Liver (tissue), 8 donors: ENCODE measurements at regions not wholly inside any gene's neighbourhood (a gene's known extent, or its start where the extent isn't known, plus 50 kb on each side); places are given as distances from the start of the nearest gene placed in this dataset.

ENCODE experiments used
- DNase-seq: peaks from one replicate; pipeline ENCODE4 v3.0.0-alpha.2; 2017; ENCODE audit warnings: low spot score
- H3K27ac ChIP-seq, 2 donors: one replicate each; pipeline ENCODE4 v1.7.0; 2013; ENCODE audit warnings: inconsistent platforms in 2 of 2, low read length in 2 of 2, control low read depth in 1 of 2, low read depth in 1 of 2, mild to moderate bottlenecking in 1 of 2
- H3K27me3 ChIP-seq, 4 donors: one replicate each; pipeline versions ENCODE4 v1.6.1 to v1.7.0; 2013; ENCODE audit warnings: low read length in 3 of 4, inconsistent platforms in 1 of 4, mild to moderate bottlenecking in 1 of 4, moderate library complexity in 1 of 4; ENCODE audit not compliant: control insufficient read depth in 4 of 4, insufficient read depth in 4 of 4
- H3K36me3 ChIP-seq, 4 donors: one replicate each; pipeline versions ENCODE4 v1.6.1 to v1.7.0; 2013; ENCODE audit warnings: low read length in 3 of 4, mild to moderate bottlenecking in 3 of 4, low read depth in 1 of 4, moderate library complexity in 1 of 4; ENCODE audit not compliant: control insufficient read depth in 4 of 4, insufficient read depth in 3 of 4
- H3K4me1 ChIP-seq, 4 donors: one replicate each; pipeline versions ENCODE4 v1.6.1 to v1.7.0; 2013; ENCODE audit warnings: low read length in 3 of 4, mild to moderate bottlenecking in 3 of 4, moderate library complexity in 1 of 4; ENCODE audit not compliant: control insufficient read depth in 4 of 4, insufficient read depth in 4 of 4
- H3K4me3 ChIP-seq, 3 donors: one replicate each; pipeline versions ENCODE4 v1.6.1 to v1.7.0; 2013; ENCODE audit warnings: low read length in 3 of 3, control low read depth in 1 of 3, low read depth in 1 of 3, mild to moderate bottlenecking in 1 of 3
- H3K9ac ChIP-seq, 2 donors: one replicate each; pipeline ENCODE4 v1.7.0; 2013; ENCODE audit warnings: low read length in 2 of 2, mild to moderate bottlenecking in 2 of 2, moderate library complexity in 2 of 2, control low read depth in 1 of 2, low read depth in 1 of 2
- H3K9me3 ChIP-seq, 4 donors: one replicate each; pipeline versions ENCODE4 v1.6.1 to v1.7.0; 2013; ENCODE audit warnings: low read length in 3 of 4; ENCODE audit not compliant: control insufficient read depth in 4 of 4
- EGR1 ChIP-seq, 2 donors: IDR thresholded peaks; 2 replicates each; pipeline ENCODE4 v1.6.1; 2016 to 2018; ENCODE audit warnings: antibody characterized with exemption in 2 of 2, low read depth in 2 of 2
- FOXA1 ChIP-seq: IDR thresholded peaks from 2 replicates; pipeline ENCODE4 v1.6.1; 2016; ENCODE audit warnings: antibody characterized with exemption
- FOXA2 ChIP-seq: IDR thresholded peaks from 2 replicates; pipeline ENCODE4 v1.6.1; 2016; ENCODE audit warnings: antibody characterized with exemption
- GABPA ChIP-seq, 2 donors: IDR thresholded peaks in 1 of 2; conservative IDR thresholded peaks in 1 of 2; 2 replicates each; pipeline ENCODE4 v1.6.1; 2016; ENCODE audit warnings: antibody characterized with exemption in 2 of 2, mild to moderate bottlenecking in 1 of 2, moderate library complexity in 1 of 2
- HNF4A ChIP-seq, 2 donors: conservative IDR thresholded peaks; 2 replicates each; pipeline ENCODE4 v1.6.1; 2016; ENCODE audit warnings: antibody characterized with exemption in 2 of 2, mild to moderate bottlenecking in 2 of 2
- HNF4G ChIP-seq: IDR thresholded peaks from 2 replicates; pipeline ENCODE4 v1.6.1; 2016; ENCODE audit warnings: antibody characterized with exemption
- JUND ChIP-seq, 2 donors: IDR thresholded peaks; 2 replicates each; pipeline ENCODE4 v1.6.1; 2016; ENCODE audit warnings: antibody characterized with exemption in 2 of 2
- MAX ChIP-seq: IDR thresholded peaks from 2 replicates; pipeline ENCODE4 v1.6.1; 2016; ENCODE audit warnings: antibody characterized with exemption
- REST ChIP-seq: IDR thresholded peaks from 2 replicates; pipeline ENCODE4 v1.6.1; 2016; ENCODE audit warnings: antibody characterized with exemption, mild to moderate bottlenecking
- RXRA ChIP-seq, 2 donors: IDR thresholded peaks; 2 replicates each; pipeline ENCODE4 v1.6.1; 2017 to 2018; ENCODE audit warnings: antibody characterized with exemption in 2 of 2, mild to moderate bottlenecking in 1 of 2
- TAF1 ChIP-seq: conservative IDR thresholded peaks from 2 replicates; pipeline ENCODE4 v1.6.1; 2016; ENCODE audit warnings: antibody characterized with exemption, mild to moderate bottlenecking
- YY1 ChIP-seq: IDR thresholded peaks from 2 replicates; pipeline ENCODE4 v1.6.1; 2016; ENCODE audit warnings: antibody characterized with exemption, mild to moderate bottlenecking
- ZBTB33 ChIP-seq: IDR thresholded peaks from 2 replicates; pipeline ENCODE4 v1.6.1; 2016; ENCODE audit warnings: antibody characterized with exemption
- WGBS: extraction: QIAGEN DNeasy Blood & Tissue Kit; methylation state at CpG from one replicate; pipeline ENCODE4 v1.1.7; 2013; 5-methylcytosine and 5-hydroxymethylcytosine counted together
- TF ChIP-seq, protein P1 (sequence below): fragments of 150-350 bp; IDR thresholded peaks from 2 replicates; pipeline ENCODE4 v1.5.1; 2017; ENCODE audit warnings: improper control_type of control experiment, low read depth, low read length; ENCODE audit not compliant: missing input control
- TF ChIP-seq, protein P2 (sequence below): IDR thresholded peaks from 2 replicates; pipeline ENCODE4 v1.6.1; 2016; ENCODE audit warnings: antibody characterized with exemption
- donor health status: healthy.
- donor health status: healthy.
- donor health status: healthy.
- donor health status: healthy.
- donor health status: healthy.

DNA sequence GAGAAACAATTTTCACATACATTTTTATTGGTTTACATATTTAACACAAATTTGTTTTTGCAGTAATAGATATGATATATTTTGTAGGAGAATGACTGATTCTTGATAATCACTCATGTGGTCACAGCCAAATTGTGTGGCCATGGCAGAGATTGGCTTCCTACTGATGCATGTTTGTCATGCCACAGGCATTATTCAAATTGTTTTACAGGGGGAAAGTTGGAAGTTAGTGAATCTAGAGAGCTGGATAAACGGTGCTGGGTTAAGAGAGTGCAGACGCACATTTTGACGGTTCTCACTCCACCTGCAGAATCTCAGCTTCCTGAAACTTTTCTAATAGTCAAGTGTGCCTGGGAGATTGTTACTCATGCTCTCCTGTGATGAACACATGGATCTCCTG lies 91.1 kb upstream of the FBN2 start:
- no peak overlapping the region for H3K4me3 ChIP-seq
- no peak overlapping the region for H3K27ac ChIP-seq
- H3K9ac ChIP-seq: no peak overlapping the region
- TF ChIP-seq EGR1 (IDR thresholded peaks at IDR 0.05; ENCODE audit: low read depth in 2 of 2) (no peak), REST (no peak), MAX (no peak), TAF1 (no peak), RXRA (IDR thresholded peaks at IDR 0.05) (no peak), JUND (IDR thresholded peaks at IDR 0.05) (no peak), HNF4G (no peak), GABPA (IDR thresholded peaks at IDR 0.05 in 1 of 2, conservative IDR thresholded peaks at IDR 0.05 in 1 of 2) (no peak), YY1 (no peak), FOXA2 (no peak), FOXA1 (no peak), HNF4A (conservative IDR thresholded peaks at IDR 0.05) (no peak)
- TF ChIP-seq, protein P1, sequence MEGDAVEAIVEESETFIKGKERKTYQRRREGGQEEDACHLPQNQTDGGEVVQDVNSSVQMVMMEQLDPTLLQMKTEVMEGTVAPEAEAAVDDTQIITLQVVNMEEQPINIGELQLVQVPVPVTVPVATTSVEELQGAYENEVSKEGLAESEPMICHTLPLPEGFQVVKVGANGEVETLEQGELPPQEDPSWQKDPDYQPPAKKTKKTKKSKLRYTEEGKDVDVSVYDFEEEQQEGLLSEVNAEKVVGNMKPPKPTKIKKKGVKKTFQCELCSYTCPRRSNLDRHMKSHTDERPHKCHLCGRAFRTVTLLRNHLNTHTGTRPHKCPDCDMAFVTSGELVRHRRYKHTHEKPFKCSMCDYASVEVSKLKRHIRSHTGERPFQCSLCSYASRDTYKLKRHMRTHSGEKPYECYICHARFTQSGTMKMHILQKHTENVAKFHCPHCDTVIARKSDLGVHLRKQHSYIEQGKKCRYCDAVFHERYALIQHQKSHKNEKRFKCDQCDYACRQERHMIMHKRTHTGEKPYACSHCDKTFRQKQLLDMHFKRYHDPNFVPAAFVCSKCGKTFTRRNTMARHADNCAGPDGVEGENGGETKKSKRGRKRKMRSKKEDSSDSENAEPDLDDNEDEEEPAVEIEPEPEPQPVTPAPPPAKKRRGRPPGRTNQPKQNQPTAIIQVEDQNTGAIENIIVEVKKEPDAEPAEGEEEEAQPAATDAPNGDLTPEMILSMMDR: no peak
- TF ChIP-seq, protein P2, sequence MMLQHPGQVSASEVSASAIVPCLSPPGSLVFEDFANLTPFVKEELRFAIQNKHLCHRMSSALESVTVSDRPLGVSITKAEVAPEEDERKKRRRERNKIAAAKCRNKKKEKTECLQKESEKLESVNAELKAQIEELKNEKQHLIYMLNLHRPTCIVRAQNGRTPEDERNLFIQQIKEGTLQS: no peak
- H3K9me3 ChIP-seq: no peaks in the 10 kb centered on the region
- H3K27me3 ChIP-seq: no peaks in the 10 kb centered on the region
- DNase-seq: no peak
- no peaks in the 10 kb centered on the region for H3K4me1 ChIP-seq
- WGBS: 63% methylated on average over 3 of the region's 3 CpGs
- no peaks in the 10 kb centered on the region for H3K36me3 ChIP-seq

- H3K9ac ChIP-seq: no peak overlapping the region
- 80% methylated on average over 1 of the region's 1 CpG for WGBS
- H3K4me1 ChIP-seq: no peaks in the 10 kb centered on the region
- TF ChIP-seq MAX: no peak
- TF ChIP-seq, protein P1: no peak
- no peak for TF ChIP-seq ZBTB33
- TF ChIP-seq FOXA1: no peak
- H3K36me3 ChIP-seq: no peaks in the 10 kb centered on the region
- DNase-seq: no peak
- H3K27ac ChIP-seq: no peak overlapping the region
- H3K4me3 ChIP-seq: no peak overlapping the region
- no peaks in the 10 kb centered on the region for H3K9me3 ChIP-seq
- no peaks in the 10 kb centered on the region for H3K27me3 ChIP-seq
Observed at GRCh38 chr5:128630121-128630520, 92.1 kb upstream of the FBN2 start.
